ENCODE measurements at regions not wholly inside any gene's neighbourhood (a gene's known extent, or its start where the extent isn't known, plus 50 kb on each side); places are given as distances from the start of the nearest gene placed in this dataset.

DNA sequence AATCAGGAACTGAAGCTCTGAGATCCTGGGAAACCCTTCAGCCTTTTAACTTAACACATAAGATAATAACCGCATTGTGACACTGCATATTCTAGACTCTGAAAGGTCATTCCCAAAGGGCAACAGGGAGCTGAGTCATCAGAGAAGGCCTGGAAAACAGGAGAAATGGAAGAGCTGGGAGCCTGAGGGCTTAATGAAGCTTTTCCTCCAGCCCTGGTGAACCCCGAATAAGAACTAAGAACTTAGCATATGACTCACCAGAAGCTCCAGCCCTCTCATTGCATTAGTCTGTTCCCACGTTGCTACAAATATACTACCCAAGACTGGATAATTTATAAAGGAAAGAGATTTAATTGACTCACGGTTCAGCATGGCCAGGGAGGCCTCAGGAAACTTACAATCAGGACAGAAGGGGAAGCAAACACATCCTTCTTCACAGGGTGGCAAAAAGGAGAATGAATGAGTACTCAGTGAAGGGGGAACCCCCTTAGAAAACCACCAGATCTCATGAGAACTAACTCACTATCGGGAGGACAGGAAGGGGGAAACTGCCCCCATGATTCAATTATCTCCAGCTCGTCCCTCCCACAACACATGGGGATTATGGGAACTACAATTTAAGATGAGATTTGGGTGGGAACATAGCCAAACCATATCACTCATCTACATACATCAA, 648.5 kb downstream of the TFAP2A start:
- H3K79me2 ChIP-seq (ENCODE audit: low read length), result no peaks in the 10 kb centered on the region
- BruUV-seq (replicated peaks), result no TSS peak
- H3K9ac ChIP-seq (ENCODE audit: low read length), result no peak overlapping the region
- no peaks in the 10 kb centered on the region for H3F3A ChIP-seq (ENCODE audit: low read length, unreplicated experiment)
- no peak overlapping the region for H3K27ac ChIP-seq (ENCODE audit: low read length)
- TF ChIP-seq EZH2phosphoT487 (IDR thresholded peaks at IDR 0.05; ENCODE audit: borderline replicate concordance, low read length) (no peak), EZH2 (IDR thresholded peaks at IDR 0.05; ENCODE audit: low read length, unreplicated experiment) (no peak)
- TF ChIP-seq, protein P1, sequence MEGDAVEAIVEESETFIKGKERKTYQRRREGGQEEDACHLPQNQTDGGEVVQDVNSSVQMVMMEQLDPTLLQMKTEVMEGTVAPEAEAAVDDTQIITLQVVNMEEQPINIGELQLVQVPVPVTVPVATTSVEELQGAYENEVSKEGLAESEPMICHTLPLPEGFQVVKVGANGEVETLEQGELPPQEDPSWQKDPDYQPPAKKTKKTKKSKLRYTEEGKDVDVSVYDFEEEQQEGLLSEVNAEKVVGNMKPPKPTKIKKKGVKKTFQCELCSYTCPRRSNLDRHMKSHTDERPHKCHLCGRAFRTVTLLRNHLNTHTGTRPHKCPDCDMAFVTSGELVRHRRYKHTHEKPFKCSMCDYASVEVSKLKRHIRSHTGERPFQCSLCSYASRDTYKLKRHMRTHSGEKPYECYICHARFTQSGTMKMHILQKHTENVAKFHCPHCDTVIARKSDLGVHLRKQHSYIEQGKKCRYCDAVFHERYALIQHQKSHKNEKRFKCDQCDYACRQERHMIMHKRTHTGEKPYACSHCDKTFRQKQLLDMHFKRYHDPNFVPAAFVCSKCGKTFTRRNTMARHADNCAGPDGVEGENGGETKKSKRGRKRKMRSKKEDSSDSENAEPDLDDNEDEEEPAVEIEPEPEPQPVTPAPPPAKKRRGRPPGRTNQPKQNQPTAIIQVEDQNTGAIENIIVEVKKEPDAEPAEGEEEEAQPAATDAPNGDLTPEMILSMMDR (conservative IDR thresholded peaks at IDR 0.05; ENCODE audit: low read depth, low read length), result no peak
- H3K9me2 ChIP-seq (replicated peaks; ENCODE audit: low read length), result no peaks in the 10 kb centered on the region
- no peaks in the 10 kb centered on the region for H3K9me3 ChIP-seq (ENCODE audit: low read length)
- no peak overlapping the region for H2AFZ ChIP-seq (ENCODE audit: low read length)
- no peaks in the 10 kb centered on the region for H3K4me1 ChIP-seq (ENCODE audit: insufficient read depth, low read length)
- H4K20me1 ChIP-seq (ENCODE audit: low read length), result no peaks in the 10 kb centered on the region
- ATAC-seq (no peak), DNase-seq (peak; percentile 46)
- ChIA-PET POLR2A (ENCODE audit: unreplicated experiment) (no interaction called here), CTCF (no interaction called here)
- peaks cover 20% of the 10 kb centered on the region; the same call in 1 of the 2 replicates for H3K27me3 ChIP-seq (ENCODE audit: low read length)
- H3K4me3 ChIP-seq (ENCODE audit: low read length), result no peak overlapping the region
- no peak overlapping the region for H3K4me2 ChIP-seq (ENCODE audit: low read length)
- no peaks in the 10 kb centered on the region for H3K36me3 ChIP-seq (ENCODE audit: low read depth, low read length)
- intact Hi-C loops (cut with micrococcal nuclease), result no loop called here

DNA sequence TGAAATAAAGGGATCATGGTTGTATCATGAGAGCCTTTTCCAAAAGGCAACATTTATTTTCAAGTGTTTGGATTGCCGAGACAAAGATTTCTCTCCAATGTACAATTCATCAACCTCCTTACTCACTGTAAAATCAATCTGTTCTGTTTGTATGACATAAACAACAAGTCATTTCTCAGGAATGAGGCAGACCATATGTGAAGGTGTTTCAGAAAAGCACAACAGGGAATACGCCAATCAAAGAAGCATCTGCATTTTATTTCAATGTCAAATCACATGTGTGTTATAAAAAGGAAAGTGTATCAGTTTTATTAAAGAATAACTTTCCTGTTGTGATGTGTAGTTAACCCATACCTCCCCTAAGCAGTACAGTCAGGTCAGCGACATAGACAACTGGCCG, 653.7 kb downstream of the TFAP2A start:
- Histone ChIP-seq H3K9me2 (replicated peaks; ENCODE audit: low read length) (no peaks in the 10 kb centered on the region), H3K27me3 (ENCODE audit: low read length) (peaks cover 21% of the 10 kb centered on the region; the same call in 1 of the 2 replicates), H3K9me3 (ENCODE audit: low read length) (no peaks in the 10 kb centered on the region), H3K79me2 (ENCODE audit: low read length) (no peaks in the 10 kb centered on the region), H3F3A (ENCODE audit: low read length, unreplicated experiment) (no peaks in the 10 kb centered on the region), H3K36me3 (ENCODE audit: low read depth, low read length) (no peaks in the 10 kb centered on the region), H3K4me2 (ENCODE audit: low read length) (no peak overlapping the region), H4K20me1 (ENCODE audit: low read length) (no peaks in the 10 kb centered on the region), H3K4me1 (ENCODE audit: insufficient read depth, low read length) (no peaks in the 10 kb centered on the region), H3K9ac (ENCODE audit: low read length) (no peak overlapping the region), H3K4me3 (ENCODE audit: low read length) (no peak overlapping the region), H2AFZ (ENCODE audit: low read length) (no peak overlapping the region), H3K27ac (ENCODE audit: low read length) (no peak overlapping the region)
- ChIA-PET POLR2A (ENCODE audit: unreplicated experiment) (no interaction called here), CTCF (no interaction called here)
- BruUV-seq (replicated peaks), result no TSS peak
- ATAC-seq, result no peak
- TF ChIP-seq EZH2phosphoT487 (IDR thresholded peaks at IDR 0.05; ENCODE audit: borderline replicate concordance, low read length) (no peak), EZH2 (IDR thresholded peaks at IDR 0.05; ENCODE audit: low read length, unreplicated experiment) (no peak)
- TF ChIP-seq, protein P1 (conservative IDR thresholded peaks at IDR 0.05; ENCODE audit: low read depth, low read length), result no peak
- intact Hi-C loops (cut with micrococcal nuclease), result no loop called here
- DNase-seq, result peak; percentile 6

DNA sequence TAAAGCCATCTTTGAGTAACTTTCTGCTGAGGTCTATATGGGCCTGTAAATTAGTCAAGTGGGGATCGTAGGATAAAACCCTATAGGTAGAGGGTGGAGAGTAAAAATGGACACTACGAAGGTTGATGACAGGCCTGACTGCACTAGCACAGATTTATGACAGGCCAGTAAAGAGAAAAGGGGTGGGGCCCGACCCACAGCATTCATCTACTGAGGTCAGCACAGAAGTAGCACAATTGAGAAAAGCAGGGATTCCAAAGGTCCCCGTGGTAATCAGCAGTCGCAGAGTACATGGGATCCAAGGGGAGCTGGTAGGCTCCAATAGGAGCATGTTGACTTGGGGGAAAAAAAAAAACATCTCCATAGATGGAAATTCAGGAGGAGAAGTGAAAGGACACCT, 660.4 kb downstream of the TFAP2A start:
- ChIA-PET POLR2A (ENCODE audit: unreplicated experiment) (no interaction called here), CTCF (no interaction called here)
- no peak overlapping the region for H3K4me2 ChIP-seq (ENCODE audit: low read length)
- peaks cover 21% of the 10 kb centered on the region for H3K27me3 ChIP-seq (ENCODE audit: low read length)
- H3K79me2 ChIP-seq (ENCODE audit: low read length), result no peaks in the 10 kb centered on the region
- H3K9ac ChIP-seq (ENCODE audit: low read length), result no peak overlapping the region
- TF ChIP-seq, protein P1 (conservative IDR thresholded peaks at IDR 0.05; ENCODE audit: low read depth, low read length), result no peak
- TF ChIP-seq EZH2phosphoT487 (IDR thresholded peaks at IDR 0.05; ENCODE audit: borderline replicate concordance, low read length), result no peak
- TF ChIP-seq EZH2 (IDR thresholded peaks at IDR 0.05; ENCODE audit: low read length, unreplicated experiment), result no peak
- DNase-seq (no peak), ATAC-seq (no peak)
- intact Hi-C loops (cut with micrococcal nuclease), result no loop called here
- no peaks in the 10 kb centered on the region for H4K20me1 ChIP-seq (ENCODE audit: low read length)
- no peak overlapping the region for H3K4me3 ChIP-seq (ENCODE audit: low read length)
- H3K36me3 ChIP-seq (ENCODE audit: low read depth, low read length), result no peaks in the 10 kb centered on the region
- no peak overlapping the region for H2AFZ ChIP-seq (ENCODE audit: low read length)
- no peak overlapping the region for H3K27ac ChIP-seq (ENCODE audit: low read length)
- no peaks in the 10 kb centered on the region for H3K4me1 ChIP-seq (ENCODE audit: insufficient read depth, low read length)
- BruUV-seq (replicated peaks), result no TSS peak
- H3K9me2 ChIP-seq (replicated peaks; ENCODE audit: low read length), result no peaks in the 10 kb centered on the region
- H3K9me3 ChIP-seq (ENCODE audit: low read length), result no peaks in the 10 kb centered on the region
- no peaks in the 10 kb centered on the region for H3F3A ChIP-seq (ENCODE audit: low read length, unreplicated experiment)

All from PC-3 (cell line).